Fibroblast of the conjunctiva (primary cell): ENCODE measurements at regions not wholly inside any gene's neighbourhood (a gene's known extent, or its start where the extent isn't known, plus 50 kb on each side); places are given as distances from the start of the nearest gene placed in this dataset.
A peak's percentile ranks its signal among the peaks of the same experiment; 100 is the strongest.

Experiments used
- DNase-seq: peaks from one replicate; pipeline ENCODE4 v3.0.0-alpha.2; 2010; ENCODE audit warnings: low read depth

DNA sequence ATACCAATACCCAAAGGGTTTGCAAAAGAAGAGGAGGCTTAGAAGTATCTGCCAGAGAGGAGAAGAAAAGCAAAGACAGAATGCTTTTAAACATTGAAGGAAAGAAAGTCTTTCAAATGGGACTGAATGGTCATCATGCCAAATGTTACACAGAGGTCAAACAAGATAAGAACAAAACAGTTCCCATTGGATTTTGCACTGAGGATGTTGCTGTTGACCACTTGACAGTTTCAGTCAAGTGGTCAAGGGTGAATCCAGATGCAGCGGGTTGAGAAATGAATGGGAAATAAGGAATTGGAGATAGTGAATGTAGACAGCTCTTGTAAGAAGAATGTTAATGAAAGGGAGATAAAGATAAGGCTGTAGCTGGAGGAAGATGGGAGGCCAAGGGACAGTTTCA lies 64.8 kb upstream of the FGG start:
- no peak for DNase-seq

DNA sequence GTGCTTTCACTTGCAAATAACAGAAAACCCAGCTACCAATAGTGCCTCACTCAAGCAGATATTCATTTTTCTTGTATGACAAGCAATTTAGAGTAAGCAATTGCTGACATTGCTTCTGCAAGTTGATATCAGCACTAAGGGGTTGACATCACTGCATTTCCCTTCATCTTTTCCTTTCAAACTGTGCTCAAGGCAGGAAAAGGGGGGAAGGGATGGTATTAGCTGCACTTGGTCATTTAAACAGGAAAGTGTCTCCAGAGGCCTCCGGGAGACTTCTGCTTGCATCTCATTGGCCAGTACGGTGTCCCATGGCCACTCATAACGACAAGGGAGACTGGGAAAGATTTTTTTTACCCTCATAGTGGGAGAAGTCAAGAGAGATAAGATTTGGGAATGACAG lies 65.5 kb upstream of the FGG start:
- DNase-seq, result no peak

DNA sequence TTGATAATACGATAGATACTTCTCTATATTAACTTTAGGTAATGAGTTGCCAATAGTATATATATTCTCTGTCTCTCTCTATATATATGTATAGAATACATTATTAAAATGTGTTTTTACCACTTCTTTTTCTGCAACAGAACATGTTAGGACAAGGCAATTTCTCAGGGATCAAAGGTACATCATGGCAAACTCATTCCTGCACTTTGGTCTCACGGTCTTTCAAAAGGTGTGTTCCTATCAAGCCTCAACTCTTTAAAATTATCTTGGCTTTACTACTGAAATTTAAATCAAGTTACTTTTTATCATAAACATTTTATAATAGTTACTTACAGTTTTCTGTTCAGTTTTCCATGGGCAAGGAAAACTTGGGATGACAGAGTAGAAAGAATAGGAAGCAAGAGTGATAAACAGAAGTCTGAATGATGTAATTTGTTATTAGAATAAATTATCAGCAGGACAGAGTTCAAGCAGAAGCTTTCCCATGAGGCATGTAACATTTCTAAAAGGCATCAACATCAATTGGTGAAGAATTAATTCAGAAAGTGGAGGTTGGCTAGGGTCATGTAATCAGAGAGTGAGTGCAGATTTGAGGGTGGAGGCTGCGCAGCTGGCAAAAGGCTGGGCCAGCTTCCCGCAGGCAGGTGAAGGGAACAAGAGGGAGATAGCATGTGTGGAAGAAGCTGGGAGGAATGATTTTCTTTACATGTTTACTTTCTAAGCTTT lies 59.7 kb upstream of the LRAT start:
- no peak for DNase-seq

DNA sequence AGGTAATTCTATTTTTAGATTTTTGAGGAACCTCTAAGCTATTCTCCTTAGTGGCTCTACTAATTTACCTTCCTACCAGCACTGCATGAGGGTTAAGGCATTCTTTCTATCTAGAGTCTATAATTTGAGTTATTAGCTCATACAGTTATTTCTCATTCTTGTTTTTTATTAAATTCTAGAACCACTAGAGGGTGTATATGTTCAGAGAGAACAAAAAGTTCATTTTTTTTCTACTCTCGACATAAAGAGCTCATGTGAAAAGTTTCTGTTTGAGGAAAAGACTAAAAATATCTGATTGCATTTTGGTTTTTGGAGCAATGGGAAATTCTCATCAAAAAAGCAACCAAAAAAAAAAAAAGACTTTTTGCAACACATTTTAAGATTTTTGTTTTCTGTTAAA lies 57.0 kb upstream of the LRAT start:
- DNase-seq, result no peak

DNA sequence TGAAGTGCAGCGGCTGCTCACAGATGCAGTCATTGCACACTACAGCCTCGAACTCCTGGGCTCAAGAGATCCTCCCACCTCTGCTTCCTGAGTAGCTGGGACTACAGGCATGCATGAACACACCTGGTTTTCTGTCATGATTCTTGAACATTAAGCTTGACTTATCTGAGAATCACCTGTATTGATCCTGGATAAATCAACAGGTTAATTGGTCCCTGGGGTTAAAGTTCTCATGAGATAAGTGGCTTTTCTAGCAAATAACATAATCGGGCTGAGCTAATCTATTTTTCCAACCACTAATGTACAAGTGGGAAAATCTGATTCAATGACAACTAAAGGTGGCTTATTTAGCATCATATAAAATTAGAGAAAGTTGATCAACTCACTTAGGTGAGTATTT lies 56.0 kb upstream of the LRAT start:
- no peak for DNase-seq

- DNase-seq, result peak; percentile 13
Observed at GRCh38 chr4:154691229-154691628, 52.6 kb upstream of the LRAT start.

DNA sequence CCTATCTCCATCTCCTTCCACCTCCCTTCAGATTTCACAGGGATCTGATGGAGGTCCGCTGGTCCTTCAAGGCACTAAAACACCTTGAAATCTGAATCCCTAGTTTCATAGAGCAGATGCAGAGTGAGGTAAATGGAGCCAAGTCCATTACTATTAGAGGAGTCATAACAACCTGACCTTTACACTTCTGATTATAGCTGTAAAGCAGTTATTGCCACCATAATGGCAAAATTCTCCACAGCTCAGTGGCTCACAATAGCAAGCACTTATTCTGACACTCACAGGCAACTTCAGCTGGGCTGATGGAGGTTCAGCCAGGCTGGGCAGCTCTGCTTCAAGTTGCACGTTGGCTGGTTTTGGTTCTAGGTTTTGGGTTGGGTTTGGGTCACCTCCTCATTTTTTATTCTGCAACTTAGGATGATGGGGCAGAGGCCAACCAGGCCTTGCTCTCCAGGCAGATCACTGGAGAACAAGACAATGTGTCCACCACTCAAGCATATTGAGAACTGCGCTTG lies 51.4 kb upstream of the LRAT start:
- DNase-seq, result no peak
